DMS153 treated with DMSO at 0.1 percent for 48 hours (cell line): ENCODE measurements at regions not wholly inside any gene's neighbourhood (a gene's known extent, or its start where the extent isn't known, plus 50 kb on each side); places are given as distances from the start of the nearest gene placed in this dataset.

Experiments used
- DNase-seq: peaks from one replicate; lab custom pipeline; 2025; ENCODE audit not compliant: unreplicated experiment; lab: John Stamatoyannopoulos, UW

DNA sequence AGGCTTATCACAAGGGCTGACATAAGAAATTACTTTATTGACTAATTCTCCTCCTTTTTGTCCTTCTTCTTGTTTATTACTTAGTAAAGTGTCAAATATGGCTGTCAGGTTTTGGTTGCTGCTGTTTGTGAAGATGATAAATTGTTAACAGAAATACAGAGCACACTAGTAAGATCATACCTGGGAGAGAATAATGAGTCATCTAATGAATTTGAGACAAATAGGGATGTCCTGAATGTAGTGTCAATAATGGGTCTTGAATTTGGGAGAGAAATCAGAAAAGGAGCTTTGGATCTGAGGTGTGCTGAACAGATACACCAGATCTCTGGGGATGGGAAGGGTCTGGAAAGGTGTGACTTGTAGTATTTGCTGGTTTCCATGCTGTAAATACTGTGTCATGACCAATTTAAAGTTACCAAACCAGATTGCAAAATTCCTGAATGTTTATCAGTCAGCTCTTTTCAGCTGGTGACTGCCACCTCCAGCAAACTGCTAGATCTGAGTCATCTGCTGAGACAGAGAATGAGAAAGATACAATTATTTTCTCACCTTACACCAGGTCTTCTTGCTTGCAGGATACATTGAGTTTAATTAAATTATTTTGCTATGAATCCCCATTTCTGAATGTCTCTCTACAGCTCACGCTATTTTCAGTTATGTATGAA lies 76.7 kb upstream of the SATB1 start:
- no peak for DNase-seq

DNA sequence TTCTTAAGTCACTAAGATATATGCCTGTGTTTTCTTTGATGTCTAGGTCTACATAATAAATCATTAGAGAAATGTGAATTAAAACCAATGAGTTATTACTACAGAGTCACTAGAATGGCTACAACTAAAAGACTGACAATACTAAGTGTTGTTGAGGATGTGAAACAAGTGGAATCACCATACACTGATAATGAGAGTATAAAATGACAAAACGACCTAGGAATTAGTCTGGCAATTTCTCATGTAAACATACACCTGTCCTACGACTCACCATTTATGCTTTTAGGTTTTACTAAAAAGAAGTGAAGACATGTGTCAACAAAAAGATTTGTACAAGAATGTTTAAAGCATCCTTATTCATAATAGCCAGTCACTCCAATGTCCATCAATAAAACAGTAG lies 75.2 kb upstream of the SATB1 start:
- DNase-seq = no peak

DNA sequence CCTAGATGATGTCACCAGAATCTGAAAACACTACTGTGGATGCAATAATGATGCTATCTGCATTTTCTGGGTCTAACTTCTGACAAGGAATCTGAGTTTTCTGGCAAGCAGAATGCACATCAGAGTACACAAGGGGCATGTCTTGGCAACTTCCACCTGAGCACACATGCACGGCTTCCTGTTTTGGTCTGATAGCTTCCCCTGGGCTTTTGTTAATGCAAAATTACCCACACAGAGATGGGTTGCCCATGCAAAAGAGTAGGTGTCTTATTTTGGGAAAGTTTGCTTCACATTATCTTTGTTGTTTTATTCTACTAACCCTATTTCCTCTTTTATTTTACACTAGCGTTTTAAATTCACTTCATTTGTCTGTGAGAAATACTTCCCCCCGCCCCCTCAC lies 74.2 kb upstream of the SATB1 start:
- no peak for DNase-seq

DNA sequence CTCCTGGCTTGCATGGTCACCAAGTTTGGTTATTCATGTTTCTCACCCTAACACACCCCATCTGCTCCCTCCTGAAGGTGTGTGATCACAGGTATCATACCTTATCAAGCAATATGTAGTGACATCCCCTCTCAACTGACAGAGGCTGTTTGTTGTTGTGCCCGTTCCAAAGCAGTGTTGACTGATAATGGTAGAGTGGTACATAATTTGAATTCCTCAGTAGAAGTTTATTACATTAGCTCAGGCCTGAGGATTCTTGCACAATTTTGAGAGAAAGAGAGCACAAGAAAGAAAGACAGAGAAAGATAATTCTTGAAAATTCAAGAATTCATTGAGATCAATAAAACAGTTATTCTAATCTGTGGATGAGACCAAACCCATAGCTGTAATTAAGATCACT lies 69.1 kb upstream of the SATB1 start:
- no peak for DNase-seq

DNA sequence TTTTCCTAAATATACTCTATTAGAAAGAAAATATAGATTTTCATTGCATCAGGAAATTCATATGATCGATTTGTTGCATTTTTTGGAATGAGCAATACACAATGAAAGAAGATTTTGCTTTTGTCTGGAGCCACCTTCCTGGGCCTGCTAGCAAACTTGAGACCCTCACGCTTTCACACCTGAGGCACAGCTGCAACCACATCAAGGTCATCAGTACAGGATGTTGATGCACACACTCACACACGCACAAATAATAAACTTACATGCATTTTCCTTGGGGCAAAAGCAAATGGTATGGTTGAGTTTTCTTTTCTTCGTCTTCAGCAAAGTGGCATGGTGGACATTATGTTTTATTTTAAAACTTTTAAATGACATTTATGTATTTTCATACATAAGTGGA lies 64.8 kb upstream of the SATB1 start:
- no peak for DNase-seq

DNA sequence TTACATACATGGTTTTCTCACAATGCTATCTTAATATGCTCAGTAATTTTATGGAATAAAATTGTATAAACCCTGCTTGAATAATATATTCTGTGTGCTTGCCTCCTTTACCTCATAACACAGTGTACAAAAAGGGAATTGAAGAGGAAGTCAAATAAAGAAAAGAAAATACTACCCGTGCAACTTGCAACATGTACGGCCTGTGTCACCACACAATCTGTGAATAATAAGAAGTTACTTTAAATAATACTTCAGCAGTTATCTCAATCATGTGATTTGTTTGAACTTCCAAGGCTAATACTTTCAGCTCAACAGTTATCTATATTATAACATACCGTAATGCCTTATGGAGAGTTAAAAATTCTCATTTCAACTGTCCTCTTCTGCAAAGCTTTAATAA lies 58.1 kb upstream of the SATB1 start:
- no peak for DNase-seq

DNA sequence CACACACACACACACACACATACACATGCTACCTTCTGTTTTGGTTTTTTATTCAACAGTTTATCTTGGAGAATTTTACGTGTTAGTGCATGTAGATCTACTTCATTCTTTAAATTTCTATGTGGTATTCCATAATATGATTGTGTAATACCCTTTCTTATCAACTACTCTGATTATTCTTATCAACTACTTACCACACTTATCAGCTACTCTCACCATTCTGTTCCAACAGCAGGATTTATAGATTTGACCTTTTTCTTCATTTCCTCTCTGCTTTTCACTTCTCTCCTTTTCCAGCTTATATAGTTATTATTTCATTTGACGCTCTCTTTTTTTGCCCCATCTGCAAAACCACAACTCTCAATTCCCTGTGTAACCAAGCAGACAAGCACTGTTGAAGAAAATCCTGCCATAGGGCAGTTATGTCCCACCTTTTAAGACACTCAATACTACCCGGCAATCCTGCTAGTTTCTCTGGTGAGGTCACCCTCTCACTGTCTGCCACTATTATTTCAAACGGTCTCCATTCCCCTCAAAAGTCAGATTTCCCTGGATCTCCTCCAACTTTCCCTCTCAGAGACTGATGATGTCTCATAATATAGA lies 56.9 kb upstream of the SATB1 start:
- no peak for DNase-seq

DNA sequence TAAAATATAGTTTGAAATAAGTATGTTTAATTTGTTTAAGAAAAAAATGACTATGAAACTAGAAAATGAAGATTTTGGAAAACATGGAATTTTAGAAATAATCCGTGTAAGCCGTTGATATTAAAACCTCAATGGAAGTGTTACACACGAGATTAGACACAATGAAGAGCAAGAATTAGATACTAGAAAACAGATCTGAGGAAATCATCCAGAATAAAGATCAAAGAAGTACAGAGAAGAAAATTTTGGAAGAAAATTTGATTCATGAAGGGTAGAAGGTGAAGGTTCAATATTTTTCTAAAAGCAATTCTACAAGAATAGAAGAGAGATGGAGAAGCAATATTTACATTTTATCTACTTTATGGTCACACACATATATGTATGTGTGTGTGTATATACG lies 52.5 kb upstream of the SATB1 start:
- no peak for DNase-seq
